DND-41 (cell line): ENCODE measurements at regions not wholly inside any gene's neighbourhood (a gene's known extent, or its start where the extent isn't known, plus 50 kb on each side); places are given as distances from the start of the nearest gene placed in this dataset.

Source experiments
- ATAC-seq: fragments of 200-7000 bp; cut with Tn5 transposase; 3 replicates; pipeline ENCODE4 v1.9.1; 2021; ENCODE audit warnings: low read depth; ENCODE audit not compliant: insufficient read depth
- DNase-seq: peaks from one replicate; pipeline ENCODE4 v3.0.0-alpha.2; 2020
- H2AFZ ChIP-seq: 2 replicates; pipeline ENCODE4 v1.6.0; 2012; ENCODE audit warnings: low read depth, low read length
- H3K27ac ChIP-seq: 2 replicates; pipeline ENCODE4 v1.5.1; 2012; ENCODE audit warnings: low read length, inconsistent platforms
- H3K27me3 ChIP-seq: fragments of 200-600 bp; sonication (generic); 2 replicates; pipeline ENCODE4 v1.6.0; 2012; ENCODE audit warnings: low read length, mild to moderate bottlenecking, inconsistent platforms; ENCODE audit not compliant: insufficient read depth, poor library complexity
- H3K36me3 ChIP-seq: 2 replicates; pipeline ENCODE4 v1.5.1; 2012; ENCODE audit warnings: low read length, inconsistent platforms; ENCODE audit not compliant: insufficient read depth
- H3K4me1 ChIP-seq: 2 replicates; pipeline ENCODE4 v1.5.1; 2012; ENCODE audit warnings: mild to moderate bottlenecking, low read length; ENCODE audit not compliant: insufficient read depth
- H3K4me2 ChIP-seq: 2 replicates; pipeline ENCODE4 v1.6.0; 2012; ENCODE audit warnings: mild to moderate bottlenecking, moderate library complexity, low read length, inconsistent platforms; ENCODE audit not compliant: insufficient read depth
- H3K4me3 ChIP-seq, 2 experiments: fragments of 200-600 bp in 1 of 2; shearing (Covaris generic) in 1 of 2; 2 replicates each; pipeline ENCODE4 v1.5.1; 2012 to 2016; ENCODE audit warnings: inconsistent platforms in 2 of 2, low read length in 2 of 2, mild to moderate bottlenecking in 2 of 2, low read depth in 1 of 2, moderate library complexity in 1 of 2
- H3K79me2 ChIP-seq: 2 replicates; pipeline ENCODE4 v1.6.0; 2012; ENCODE audit warnings: low read length, inconsistent platforms; ENCODE audit not compliant: insufficient read depth
- H3K9ac ChIP-seq: 2 replicates; pipeline ENCODE4 v1.6.0; 2012; ENCODE audit warnings: low read depth, mild to moderate bottlenecking, inconsistent platforms, low read length, moderate library complexity
- H3K9me3 ChIP-seq: 2 replicates; pipeline ENCODE4 v1.5.1; 2012; ENCODE audit warnings: low read length, moderate library complexity, mild to moderate bottlenecking, inconsistent platforms; ENCODE audit not compliant: insufficient read depth, severe bottlenecking
- H4K20me1 ChIP-seq: 2 replicates; pipeline ENCODE4 v1.6.0; 2012; ENCODE audit warnings: low read length; ENCODE audit not compliant: insufficient read depth
- CTCF ChIP-seq: IDR thresholded peaks from 2 replicates; pipeline ENCODE4 v1.5.1; 2012; ENCODE audit warnings: borderline replicate concordance, low read length, moderate library complexity, mild to moderate bottlenecking; ENCODE audit not compliant: poor library complexity, severe bottlenecking; ENCODE audit errors: extremely low read depth
- EZH2 ChIP-seq: IDR thresholded peaks from 3 replicates; pipeline ENCODE4 v1.6.1; 2012; ENCODE audit warnings: borderline replicate concordance, low read depth, mild to moderate bottlenecking, moderate library complexity, low read length, inconsistent platforms; ENCODE audit not compliant: severe bottlenecking

GRCh38 chr9:80233906-80234305 is 662.1 kb downstream of the TLE4 start:
- H3K27me3 ChIP-seq = no peaks in the 10 kb centered on the region
- H3K4me2 ChIP-seq = no peak overlapping the region
- no peaks in the 10 kb centered on the region for H3K4me1 ChIP-seq
- H3K79me2 ChIP-seq = no peaks in the 10 kb centered on the region
- no peaks in the 10 kb centered on the region for H3K9me3 ChIP-seq
- H2AFZ ChIP-seq = no peak overlapping the region
- no peak for ATAC-seq
- H3K36me3 ChIP-seq = no peaks in the 10 kb centered on the region
- H3K4me3 ChIP-seq = no peak overlapping the region
- H4K20me1 ChIP-seq = no peaks in the 10 kb centered on the region
- no peak overlapping the region for H3K9ac ChIP-seq
- no peak for DNase-seq
- TF ChIP-seq CTCF = no peak
- no peak for TF ChIP-seq EZH2
- H3K27ac ChIP-seq = no peak overlapping the region

GRCh38 chr9:80233102-80233843 is 661.5 kb downstream of the TLE4 start:
- H3K27me3 ChIP-seq = no peaks in the 10 kb centered on the region
- no peak overlapping the region for H2AFZ ChIP-seq
- DNase-seq (no peak), ATAC-seq (no peak)
- no peak overlapping the region for H3K27ac ChIP-seq
- no peaks in the 10 kb centered on the region for H4K20me1 ChIP-seq
- no peak for TF ChIP-seq CTCF
- no peak for TF ChIP-seq EZH2
- H3K9me3 ChIP-seq = no peaks in the 10 kb centered on the region
- no peak overlapping the region for H3K4me2 ChIP-seq
- no peaks in the 10 kb centered on the region for H3K4me1 ChIP-seq
- H3K9ac ChIP-seq = no peak overlapping the region
- no peaks in the 10 kb centered on the region for H3K79me2 ChIP-seq
- H3K36me3 ChIP-seq = no peaks in the 10 kb centered on the region
- H3K4me3 ChIP-seq = no peak overlapping the region

- Histone ChIP-seq H3K4me3 (no peak overlapping the region), H3K4me1 (no peaks in the 10 kb centered on the region), H3K9ac (no peak overlapping the region), H4K20me1 (no peaks in the 10 kb centered on the region), H3K9me3 (no peaks in the 10 kb centered on the region), H3K4me2 (no peak overlapping the region), H3K27me3 (no peaks in the 10 kb centered on the region), H3K79me2 (no peaks in the 10 kb centered on the region), H2AFZ (no peak overlapping the region), H3K27ac (no peak overlapping the region), H3K36me3 (no peaks in the 10 kb centered on the region)
- ATAC-seq (no peak), DNase-seq (no peak)
- TF ChIP-seq CTCF = no peak
- no peak for TF ChIP-seq EZH2
Observed at GRCh38 chr9:80231318-80232236, 659.8 kb downstream of the TLE4 start.
